ENCODE measurements at regions not wholly inside any gene's neighbourhood (a gene's known extent, or its start where the extent isn't known, plus 50 kb on each side); places are given as distances from the start of the nearest gene placed in this dataset.
"Not testable (repeated sequence)": the region's sequence is repeated elsewhere in the genome, so short reads cannot be mapped to it uniquely, and the experiment has no call there.

DNA sequence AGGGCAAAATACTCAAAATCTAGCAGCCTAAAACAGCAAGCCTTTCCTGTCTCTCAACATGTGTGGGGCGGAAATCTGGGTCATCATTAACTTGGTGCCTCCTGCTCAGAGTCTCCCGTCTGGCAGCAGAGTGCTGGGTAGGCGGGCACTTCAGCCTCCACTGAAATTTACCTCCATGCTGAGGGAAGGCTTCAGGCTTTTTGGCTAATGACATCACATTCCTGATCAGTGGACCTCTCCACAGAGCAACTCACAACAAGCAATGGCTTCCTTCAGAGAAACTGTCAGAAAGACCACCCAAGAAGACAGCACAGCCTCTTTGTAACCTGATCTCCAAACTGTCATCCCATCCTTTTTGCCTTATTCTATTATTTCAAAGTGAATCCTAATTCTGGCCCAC is 1109.0 kb downstream of the UQCRFS1 start:
- no peak for DNase-seq

DNA sequence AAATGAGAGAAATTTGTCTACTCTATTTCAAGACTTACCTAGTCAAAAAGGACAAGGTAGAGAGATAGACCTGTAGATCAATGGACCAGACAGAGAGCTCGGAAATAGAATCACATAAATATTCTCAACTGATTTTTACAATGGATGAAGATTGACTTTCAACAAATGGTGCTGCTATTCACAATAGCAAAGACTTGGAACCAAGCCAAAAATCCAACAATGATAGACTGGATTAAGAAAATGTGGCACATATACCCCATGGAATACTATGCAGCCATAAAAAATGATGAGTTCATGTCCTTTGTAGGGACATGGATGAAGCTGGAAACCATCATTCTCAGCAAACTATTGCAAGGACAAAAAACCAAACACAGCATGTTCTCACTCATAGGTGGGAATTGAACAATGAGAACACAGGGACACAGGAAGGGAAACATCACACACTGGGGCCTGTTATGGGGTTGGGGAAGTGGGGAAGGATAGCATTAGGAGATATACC is 1128.2 kb downstream of the UQCRFS1 start:
- DNase-seq: not testable (repeated sequence)

DNA sequence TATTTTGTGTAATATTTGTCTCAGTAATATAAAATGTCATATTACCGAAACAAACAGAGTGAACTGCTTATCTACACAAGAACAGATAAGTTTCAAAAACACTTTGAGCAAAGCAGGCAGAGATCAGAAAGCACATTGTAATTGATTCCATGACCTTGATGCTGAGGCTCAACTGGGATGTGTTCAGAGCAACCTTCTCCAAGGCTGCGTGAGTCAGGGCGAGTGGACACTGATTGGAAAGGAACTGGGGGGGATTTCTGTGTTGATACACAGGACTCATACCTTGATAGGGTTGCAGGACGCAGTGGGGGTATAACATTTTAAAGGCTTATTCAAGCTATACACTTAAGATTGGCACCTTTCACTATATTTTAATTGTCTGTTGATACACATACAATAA is 1136.3 kb downstream of the UQCRFS1 start:
- no peak for DNase-seq

DNA sequence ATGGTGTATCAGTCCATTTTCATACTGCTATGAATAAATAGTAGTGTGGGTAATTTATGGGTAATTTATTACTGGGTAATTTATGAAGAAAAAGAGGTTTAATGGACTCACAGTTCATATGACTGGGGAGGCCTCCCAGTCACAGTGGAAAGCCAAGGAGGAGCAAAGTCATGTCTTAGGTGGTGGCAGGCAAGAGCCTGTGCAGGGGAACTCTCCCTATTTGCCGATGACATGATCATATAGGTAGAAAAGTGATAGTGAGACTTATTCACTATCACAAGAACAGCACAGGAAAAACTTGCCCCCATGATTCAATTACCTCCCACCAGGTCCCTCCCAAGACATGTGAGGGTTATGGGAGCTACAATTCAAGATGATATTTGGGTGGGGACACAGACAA is 1137.7 kb downstream of the UQCRFS1 start:
- no peak for DNase-seq

DNA sequence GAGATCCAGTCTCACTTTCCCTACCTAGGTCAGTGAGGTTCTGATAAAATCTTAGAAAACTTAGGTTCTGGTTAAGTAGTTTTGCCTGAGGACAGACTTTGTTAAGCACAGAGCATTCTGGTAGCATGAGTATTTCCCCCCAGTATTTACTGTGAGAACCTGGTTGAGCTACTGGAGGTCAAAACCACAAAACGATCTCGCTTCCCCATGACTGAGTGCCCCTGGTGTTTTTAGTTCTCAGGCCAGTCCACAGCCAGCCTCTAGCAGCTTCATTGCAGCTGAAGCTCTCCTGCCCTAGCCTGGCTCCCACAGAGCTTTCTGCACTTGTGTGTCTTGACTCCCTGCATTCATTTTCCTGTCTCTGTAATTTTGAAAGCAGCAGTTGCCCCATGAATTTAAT is 1138.2 kb downstream of the UQCRFS1 start:
- no peak for DNase-seq

DNA sequence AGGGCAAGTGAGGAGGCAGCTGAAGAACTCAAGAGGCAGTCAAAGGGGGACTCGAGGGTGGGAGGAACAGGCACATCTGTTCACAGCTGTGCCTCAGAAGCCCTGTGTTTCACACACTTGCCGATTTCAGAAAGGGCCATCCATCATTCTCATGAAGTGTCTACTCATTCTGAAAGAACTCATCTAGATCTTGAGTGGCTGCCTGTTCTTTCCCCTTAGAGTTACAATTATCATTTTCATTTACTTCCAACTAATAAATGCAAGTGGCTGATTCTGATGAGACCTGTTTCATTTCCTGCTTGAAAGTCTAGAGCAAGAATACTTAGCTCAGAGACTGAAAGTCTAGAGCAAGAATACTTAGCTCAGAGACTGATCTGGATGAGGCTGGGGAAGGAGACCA is 1145.1 kb downstream of the UQCRFS1 start:
- no peak for DNase-seq

DNA sequence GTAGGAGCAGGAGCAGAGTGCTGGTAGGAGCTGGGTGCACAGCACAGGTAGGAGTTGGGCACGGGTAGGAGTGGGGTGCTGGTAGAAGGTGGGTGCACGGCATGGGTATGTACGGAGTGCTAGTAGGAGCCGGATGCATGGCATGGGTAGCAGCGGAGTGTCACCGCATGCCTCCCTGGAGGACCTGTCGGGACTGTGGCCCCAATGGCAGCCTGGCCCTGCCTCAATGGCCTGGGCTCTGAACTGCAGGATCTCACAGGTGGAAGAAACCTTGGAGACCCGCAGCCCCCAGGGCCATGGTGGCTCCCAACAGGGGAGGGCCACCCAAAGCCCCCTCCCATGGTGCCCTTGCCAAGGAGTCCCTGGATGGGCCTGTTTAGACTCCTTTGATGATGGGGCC is 1146.0 kb downstream of the UQCRFS1 start:
- DNase-seq: no peak

DNA sequence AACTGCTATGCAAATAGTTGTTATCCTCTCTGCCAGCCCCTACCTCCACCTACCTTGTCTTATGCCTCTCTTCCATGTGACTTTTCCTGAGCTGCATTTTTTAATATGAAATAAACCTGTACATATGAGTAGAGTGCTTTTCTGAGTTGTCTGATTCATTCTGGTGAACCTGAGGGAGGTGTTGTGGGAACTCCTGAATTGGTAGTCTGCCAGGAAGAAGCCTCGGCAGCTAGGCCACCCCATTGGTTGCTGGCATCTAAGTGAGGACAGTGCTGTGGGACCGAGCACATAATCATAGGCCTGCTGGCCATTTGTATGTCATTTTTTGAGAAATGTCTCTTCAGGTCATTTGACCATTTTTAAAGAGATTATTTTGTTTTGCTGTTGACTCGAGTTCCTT is 1146.8 kb downstream of the UQCRFS1 start:
- no peak for DNase-seq

DNA sequence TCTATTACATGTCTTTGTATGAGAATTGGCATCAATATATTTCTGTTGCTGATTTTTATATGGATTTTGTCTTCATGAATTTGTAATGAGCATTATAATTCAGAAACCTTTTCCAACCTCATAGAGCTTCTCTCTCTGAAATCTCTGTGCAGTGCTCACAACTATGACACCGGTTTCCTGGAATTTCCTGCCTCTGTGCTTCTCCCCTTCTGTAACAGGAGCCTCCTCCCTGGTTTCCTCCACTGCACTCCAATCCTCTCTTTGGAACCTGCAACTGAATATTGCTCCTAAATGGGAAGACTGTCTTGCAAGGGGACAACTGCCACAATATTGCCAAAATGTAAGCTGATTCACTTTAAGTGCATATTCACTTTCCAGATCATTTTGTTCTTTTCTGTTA is 1147.9 kb downstream of the UQCRFS1 start:
- DNase-seq: no peak

DNA sequence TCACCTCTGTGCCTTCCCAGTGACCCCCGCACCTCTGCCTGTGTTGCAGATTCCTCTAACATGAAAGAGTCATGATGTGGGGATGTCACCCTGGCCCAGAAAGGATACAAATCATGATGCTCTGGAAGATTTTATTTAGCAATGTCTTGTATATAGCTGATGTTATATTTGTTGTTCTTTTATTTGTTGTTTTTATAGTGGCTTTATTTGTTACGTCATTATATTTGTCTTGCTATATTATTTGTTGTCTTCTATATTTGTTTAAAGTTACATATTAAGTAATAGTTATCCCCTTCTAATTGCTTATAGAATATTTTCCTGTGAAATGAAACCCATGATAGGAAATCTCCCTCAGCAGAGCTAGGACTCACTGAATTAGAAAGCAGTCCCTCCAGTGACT is 1149.2 kb downstream of the UQCRFS1 start:
- DNase-seq: no peak

DNA sequence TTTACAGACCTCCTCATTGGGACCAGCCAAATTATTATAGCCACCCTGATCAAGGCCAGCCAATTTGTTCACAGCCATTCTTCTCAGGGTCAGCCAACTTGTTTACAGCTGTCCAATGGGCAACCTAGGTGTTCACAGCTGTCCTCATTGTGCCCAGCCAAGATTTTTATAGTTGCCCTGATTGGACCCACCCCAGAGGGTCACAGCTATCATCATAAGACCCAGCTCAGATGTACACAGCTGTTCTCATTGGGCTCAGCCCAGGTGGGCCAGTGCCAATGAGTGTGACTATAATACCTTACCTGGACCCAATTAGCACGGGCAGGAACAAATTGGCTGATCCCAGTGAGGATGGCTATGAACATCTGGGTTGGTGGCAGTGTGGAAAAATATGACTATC is 1151.8 kb downstream of the UQCRFS1 start:
- no peak for DNase-seq

DNA sequence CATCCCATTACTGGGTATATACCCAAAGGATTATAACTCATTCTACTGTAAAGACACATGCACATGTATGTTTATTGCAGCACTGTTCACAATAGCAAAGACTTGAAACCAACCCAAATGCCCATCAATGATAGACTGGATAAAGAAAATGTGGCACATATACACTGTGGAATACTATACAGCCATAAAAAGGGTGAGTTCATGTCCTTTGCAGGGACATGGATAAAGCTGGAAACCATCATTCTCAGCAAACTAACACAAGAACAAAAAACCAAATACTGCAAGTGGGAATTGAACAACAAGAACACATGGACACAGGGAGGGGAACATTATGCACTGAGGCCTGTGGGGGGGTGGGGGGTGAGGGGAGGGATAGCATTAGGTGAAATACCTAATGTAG is 1155.9 kb downstream of the UQCRFS1 start:
- DNase-seq: not testable (repeated sequence)

DNA sequence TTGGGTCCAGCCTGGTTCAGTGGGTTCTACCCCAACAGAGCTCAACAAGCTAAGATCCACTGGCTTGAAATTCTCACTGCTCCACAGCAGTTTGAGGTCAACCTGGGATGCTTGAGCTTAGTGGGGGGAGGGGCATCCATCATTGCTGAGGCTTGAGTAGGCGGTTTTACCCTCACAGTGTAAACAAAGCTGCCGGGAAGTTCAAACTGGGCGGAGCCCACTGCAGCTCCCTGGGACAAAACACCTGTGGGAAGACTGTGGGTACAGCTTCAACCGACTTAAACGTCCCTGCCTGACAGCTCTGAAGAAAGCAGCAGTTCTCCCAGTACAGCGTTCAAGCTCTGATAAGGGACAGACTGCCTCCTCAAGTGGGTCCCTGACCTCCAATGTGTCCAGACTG is 1161.9 kb downstream of the UQCRFS1 start:
- no peak for DNase-seq

DNA sequence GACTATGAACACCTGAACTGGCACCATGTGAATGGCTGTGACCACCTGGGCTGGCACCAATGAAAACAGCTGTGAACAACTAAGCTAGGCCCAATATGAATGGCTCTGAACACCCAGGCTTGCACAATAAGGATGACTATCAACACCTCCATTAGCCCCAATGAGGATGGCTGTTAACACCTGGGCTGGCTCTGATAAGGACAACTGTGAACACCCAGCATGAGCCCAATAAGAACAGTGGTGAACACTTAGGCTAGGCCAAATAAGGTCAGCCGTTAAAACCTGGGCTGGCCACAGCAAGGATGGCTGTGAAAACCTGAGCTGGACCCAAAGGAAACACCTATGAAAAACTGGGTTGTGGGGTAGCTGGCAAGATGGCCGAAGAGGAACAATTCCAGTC is 1163.1 kb downstream of the UQCRFS1 start:
- DNase-seq: no peak

DNA sequence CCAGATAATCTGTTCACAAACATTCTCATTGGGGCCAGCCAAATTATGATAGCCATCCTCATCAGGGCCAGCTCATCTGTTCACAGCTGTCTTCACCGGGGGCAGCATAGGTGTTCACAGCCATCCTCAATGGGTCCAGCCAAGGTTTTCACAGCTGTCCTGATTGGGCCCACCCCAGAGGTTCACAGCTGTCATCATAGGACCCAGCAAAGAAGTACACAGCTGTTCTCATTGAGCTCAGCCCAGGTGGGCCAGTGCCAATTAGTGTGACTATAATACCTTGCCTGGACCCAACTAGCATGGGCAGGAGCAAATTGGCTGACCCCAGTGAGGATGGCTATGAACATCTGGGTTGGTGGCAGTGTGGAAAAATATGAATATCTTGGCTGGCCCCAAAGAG is 1166.0 kb downstream of the UQCRFS1 start:
- DNase-seq: no peak

DNA sequence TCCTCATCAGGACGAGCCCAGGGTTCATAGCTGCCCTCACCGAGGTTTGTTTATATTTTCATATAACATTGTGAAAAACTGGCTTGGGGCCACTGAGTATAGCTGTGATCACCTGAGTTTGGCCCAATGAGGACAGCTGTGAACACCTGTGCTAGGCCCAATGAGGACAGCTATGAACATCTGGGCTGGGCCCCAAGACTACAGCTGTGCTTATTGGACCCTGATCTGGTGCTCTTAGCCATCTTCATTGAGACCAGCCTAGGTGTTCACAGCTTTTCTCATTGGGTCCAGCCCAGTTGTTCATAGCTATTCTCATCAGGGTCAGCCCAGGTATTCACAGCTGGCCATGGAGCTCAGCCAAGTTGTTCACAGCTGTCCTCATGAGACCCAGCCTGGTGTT is 1167.3 kb downstream of the UQCRFS1 start:
- no peak for DNase-seq

DNA sequence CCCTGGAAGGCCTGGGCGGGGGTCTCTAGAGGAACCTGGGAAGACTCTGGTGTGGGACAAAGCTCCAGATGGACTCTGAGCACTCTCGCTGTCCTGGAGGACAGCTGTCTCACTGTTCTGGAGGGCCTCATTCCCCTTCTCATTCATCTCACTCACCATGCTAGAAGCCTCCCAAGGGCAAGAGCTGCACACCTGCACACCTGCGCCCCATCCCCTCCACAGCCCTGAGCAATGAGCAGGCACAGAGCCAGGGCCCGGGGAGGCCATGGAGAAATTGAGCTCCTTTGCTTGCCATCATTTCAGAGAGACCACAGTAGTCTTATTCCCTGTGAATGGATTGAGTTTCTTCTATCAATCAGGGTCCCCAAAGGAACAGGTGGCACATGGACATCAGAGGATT is 1168.5 kb downstream of the UQCRFS1 start:
- DNase-seq: no peak

DNA sequence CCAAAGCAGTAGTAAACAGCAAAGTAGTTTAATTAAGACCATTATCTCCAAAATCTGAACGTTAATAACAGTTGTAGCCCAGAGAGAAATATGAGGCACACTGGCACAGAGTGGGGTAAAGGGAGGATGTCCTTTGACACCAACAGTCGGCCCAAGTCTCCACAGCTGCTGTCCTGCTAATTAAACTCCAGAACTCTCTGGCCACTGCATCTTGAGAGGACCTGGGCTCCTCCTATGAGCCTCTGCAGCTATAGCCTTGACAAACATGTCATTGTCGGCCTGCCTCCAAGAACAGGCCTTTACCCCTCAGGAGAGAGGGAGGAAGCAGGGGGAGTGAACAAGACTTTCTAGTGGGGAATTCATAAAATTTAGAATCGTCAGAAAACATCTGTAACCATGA is 1170.4 kb downstream of the UQCRFS1 start:
- DNase-seq: no peak

DNA sequence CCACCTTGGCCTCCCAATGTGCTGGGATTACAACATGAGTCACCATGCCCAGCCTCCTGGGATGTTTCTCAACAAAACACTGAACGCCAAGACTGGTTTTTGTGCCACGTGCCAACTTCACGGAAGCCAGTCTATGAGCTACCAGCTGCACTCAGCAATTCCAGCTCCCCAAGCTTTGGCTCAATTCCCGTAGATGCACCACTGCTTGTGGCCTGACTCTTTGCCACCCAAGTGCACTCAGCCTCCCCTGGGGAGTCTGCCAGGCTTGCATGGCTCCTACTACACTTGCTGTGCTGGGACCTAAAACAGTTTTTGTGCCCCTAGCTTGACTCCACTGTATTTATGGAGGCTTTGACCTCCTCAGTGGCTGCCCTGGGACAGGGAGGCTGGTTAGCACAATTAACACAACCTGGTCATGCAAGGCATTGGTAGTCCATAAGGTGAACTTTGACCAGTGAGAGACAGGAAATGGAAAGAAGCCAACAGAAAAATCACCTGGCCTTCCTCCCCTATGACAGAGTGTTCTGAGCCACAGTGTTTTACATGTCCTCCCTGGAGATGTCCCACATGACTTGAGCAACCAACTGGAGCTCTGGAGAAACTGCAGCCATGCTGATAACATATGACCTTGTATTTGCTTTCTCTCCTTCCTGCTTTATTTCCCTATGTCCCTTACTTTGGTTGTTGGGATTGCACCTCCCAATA is 1173.1 kb downstream of the UQCRFS1 start:
- no peak for DNase-seq

DNA sequence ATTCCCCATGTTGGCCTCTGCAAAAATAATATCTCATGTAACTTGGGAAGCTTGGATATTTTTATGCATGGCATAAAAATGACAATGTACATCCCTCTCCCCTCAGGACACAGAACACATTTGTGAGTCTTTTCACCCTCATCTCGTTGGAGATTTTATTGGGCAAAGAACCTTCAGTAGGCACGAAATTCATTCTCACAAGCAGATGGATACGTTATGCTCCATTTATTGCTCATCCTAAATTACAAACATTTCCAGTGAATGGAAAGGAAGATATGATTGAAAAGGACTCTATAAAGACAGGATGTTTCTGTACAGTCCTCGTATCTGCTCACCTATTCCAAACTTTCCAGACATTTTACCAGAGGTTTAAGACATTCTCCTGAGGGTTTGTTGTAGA is 1175.8 kb downstream of the UQCRFS1 start:
- DNase-seq: no peak

DNA sequence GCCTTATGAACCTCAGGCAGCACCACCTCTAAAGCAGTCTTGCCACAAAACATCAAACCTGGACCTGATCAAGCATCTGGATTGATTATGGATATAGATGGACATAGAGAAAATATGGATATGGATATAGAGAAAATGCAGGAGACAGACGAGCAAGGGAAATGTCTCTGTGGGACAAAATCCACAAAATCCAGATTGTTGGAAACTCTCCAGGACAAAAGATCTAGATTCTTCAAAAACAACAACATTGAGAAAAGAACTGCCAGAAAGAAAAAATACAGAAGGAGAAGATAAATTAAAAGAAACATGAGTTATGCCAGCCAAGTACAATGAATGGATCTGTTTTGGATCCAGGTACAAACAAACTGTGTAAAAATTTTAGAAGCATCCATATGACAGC is 1176.5 kb downstream of the UQCRFS1 start:
- DNase-seq: no peak

DNA sequence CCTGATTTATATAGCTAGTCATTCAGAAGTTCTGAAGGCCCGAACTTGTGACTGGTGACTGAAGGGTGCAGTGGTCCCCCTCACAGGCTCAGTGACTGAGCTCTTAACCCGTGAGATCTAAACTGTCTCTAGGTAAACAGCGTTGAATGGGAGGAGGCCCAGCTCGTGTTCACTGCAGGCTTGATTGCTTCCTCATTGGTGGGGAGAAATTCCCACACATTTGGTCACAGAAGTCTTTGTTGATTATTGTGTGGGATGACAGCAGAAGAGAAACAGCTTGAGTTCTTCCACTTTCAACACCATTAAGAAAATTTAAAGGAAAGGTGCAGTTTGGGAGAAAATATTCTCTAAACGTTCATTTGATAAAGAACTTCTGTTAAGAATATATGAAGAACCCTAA is 1178.0 kb downstream of the UQCRFS1 start:
- DNase-seq: no peak

DNA sequence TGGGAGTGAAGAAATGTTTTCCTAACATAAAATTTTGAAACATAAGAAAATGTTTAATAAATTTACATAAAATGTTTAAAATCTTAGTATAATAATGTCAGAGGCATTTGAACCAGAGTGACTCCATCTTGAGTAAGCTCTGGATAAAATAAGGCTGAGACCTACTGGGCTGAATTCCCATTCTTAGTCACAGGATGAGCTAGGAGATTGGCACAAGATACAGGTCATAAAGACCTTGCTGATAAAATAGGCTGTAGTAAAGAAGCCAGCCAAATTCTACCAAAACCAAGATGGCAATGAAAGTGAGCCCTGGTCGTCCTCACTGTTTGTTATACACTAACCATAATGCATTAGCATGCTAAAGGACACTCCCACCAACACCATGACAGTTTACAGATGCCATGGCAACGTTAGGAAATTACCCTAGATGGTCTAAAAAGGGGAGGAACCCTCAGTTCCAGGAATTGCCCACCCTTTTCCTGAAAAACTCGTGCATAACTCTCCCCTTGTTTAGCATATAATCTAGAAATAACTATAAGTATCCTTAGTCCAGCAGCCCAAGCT is 1184.0 kb downstream of the UQCRFS1 start:
- no peak for DNase-seq

DNA sequence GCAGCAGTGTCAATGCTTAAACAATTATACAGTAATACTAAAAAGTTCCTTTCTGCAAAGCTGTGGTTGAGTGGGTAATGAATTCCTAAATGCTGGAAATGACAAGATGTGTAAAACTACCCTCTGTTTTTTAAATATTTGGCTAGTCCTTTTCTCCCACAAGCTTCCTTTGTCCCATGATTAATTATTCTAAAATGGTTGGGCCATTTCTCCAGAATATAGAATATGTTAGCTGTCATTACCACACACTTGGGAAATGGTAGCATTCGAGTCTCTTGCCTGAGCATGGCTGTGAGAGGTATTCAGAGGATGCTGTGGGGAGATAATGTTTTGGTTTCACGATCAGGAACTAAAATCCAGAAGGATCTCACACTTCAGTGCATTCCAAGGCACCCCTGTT is 1185.8 kb downstream of the UQCRFS1 start:
- DNase-seq: no peak

DNA sequence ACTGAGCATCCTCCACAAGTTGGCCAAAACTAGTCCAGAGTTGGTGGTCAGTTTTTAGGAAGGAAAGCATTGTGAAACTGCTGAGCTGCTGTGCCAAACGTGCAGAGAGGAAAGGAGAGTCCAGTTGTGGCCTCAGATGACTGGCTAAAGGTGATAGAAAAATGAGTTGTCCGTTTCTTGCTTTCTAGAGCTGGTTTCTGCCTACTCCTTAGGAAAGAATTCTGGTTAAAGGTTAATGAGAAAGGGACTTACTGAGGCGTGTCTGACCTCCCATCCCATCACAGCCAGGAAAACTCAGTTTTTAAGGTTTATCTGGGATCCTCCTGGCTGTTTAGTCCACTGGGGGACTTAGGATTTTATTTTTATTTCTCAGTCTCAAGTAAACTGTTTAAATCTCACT is 1186.3 kb downstream of the UQCRFS1 start:
- DNase-seq: no peak

Measured in CD4-positive, alpha-beta T cell treated with Interleukin-21 for 1 hour (primary cell).